Neural progenitor cell (in vitro differentiated cells): ENCODE measurements at regions not wholly inside any gene's neighbourhood (a gene's known extent, or its start where the extent isn't known, plus 50 kb on each side); places are given as distances from the start of the nearest gene placed in this dataset.

Experiments
- DNase-seq: peaks from one replicate; pipeline ENCODE4 v3.0.0-alpha.2; 2016; ENCODE audit warnings: low spot score
- H2AFZ ChIP-seq: fragments of 200-600 bp; sonication (generic); replicated peaks from 2 replicates; pipeline ENCODE4 v1.6.1; 2016; ENCODE audit warnings: antibody characterized with exemption
- H3F3A ChIP-seq: fragments of 200-600 bp; sonication (generic); 2 replicates; pipeline ENCODE4 v1.6.1; 2016; ENCODE audit warnings: antibody characterized with exemption, low read depth
- H3K27ac ChIP-seq: fragments of 200-600 bp; sonication (generic); 2 replicates; pipeline ENCODE4 v1.5.1; 2016; ENCODE audit warnings: mild to moderate bottlenecking
- H3K27me3 ChIP-seq: fragments of 200-600 bp; sonication (generic); 2 replicates; pipeline ENCODE4 v1.6.1; 2016; ENCODE audit warnings: mild to moderate bottlenecking, moderate library complexity
- H3K36me3 ChIP-seq: fragments of 200-600 bp; sonication (generic); 2 replicates; pipeline ENCODE4 v1.5.1; 2016
- H3K4me1 ChIP-seq: fragments of 200-600 bp; sonication (generic); 2 replicates; pipeline ENCODE4 v1.6.1; 2016; ENCODE audit warnings: mixed run types
- H3K4me2 ChIP-seq: fragments of 200-600 bp; sonication (generic); 2 replicates; pipeline ENCODE4 v1.6.1; 2016
- H3K4me3 ChIP-seq: fragments of 200-600 bp; sonication (generic); 2 replicates; pipeline ENCODE4 v1.5.1; 2016
- H3K79me2 ChIP-seq: fragments of 200-600 bp; sonication (generic); 2 replicates; pipeline ENCODE4 v1.6.1; 2016; ENCODE audit warnings: low read depth
- H3K9ac ChIP-seq: fragments of 200-600 bp; sonication (generic); 2 replicates; pipeline ENCODE4 v1.6.1; 2016
- H3K9me3 ChIP-seq: fragments of 200-600 bp; sonication (generic); 2 replicates; pipeline ENCODE4 v1.5.1; 2016; ENCODE audit warnings: low read depth
- H4K20me1 ChIP-seq: fragments of 200-600 bp; sonication (generic); 2 replicates; pipeline ENCODE4 v1.6.1; 2016; ENCODE audit warnings: low read depth
- H3K27ac Mint-ChIP-seq: 3 replicates; pipeline ENCODE4 v1.8.0; 2021; ENCODE audit warnings: mixed read lengths
- H3K27me3 Mint-ChIP-seq: 2 replicates; pipeline ENCODE4 v1.8.0; 2022; ENCODE audit warnings: low read depth, mild to moderate bottlenecking, inconsistent platforms, moderate library complexity, mixed read lengths; ENCODE audit not compliant: insufficient read depth
- H3K36me3 Mint-ChIP-seq: 3 replicates; pipeline ENCODE4 v1.8.0; 2021; ENCODE audit warnings: mixed read lengths
- H3K4me1 Mint-ChIP-seq: 3 replicates; pipeline ENCODE4 v1.8.0; 2021; ENCODE audit warnings: mixed read lengths
- H3K4me3 Mint-ChIP-seq: 3 replicates; pipeline ENCODE4 v1.8.0; 2021; ENCODE audit warnings: mild to moderate bottlenecking, moderate library complexity, mixed read lengths
- H3K9me3 Mint-ChIP-seq: 3 replicates; pipeline ENCODE4 v1.8.0; 2020; ENCODE audit warnings: mixed read lengths
- EZH2 ChIP-seq: fragments of 200-600 bp; sonication (generic); IDR thresholded peaks from 2 replicates; pipeline ENCODE4 v1.6.1; 2017; ENCODE audit warnings: antibody characterized with exemption, mild to moderate bottlenecking, moderate library complexity
- EZH2phosphoT487 ChIP-seq: fragments of 200-600 bp; sonication (generic); IDR thresholded peaks from 2 replicates; pipeline ENCODE4 v1.6.1; 2017; ENCODE audit warnings: antibody characterized with exemption
- TF ChIP-seq, protein P1 (sequence below): fragments of 200-600 bp; sonication (generic); IDR thresholded peaks from 2 replicates; pipeline ENCODE4 v1.5.1; 2017; ENCODE audit warnings: antibody characterized with exemption, mild to moderate bottlenecking

- H3K27me3 ChIP-seq = no peaks in the 10 kb centered on the region
- Mint-ChIP-seq H3K27me3 (no peaks in the 10 kb centered on the region), H3K9me3 (peaks cover 3% of the 10 kb centered on the region), H3K36me3 (no peaks in the 10 kb centered on the region), H3K4me1 (peaks cover 3% of the 10 kb centered on the region), H3K4me3 (no peak overlapping the region), H3K27ac (no peak overlapping the region)
- DNase-seq = no peak
- H3K9me3 ChIP-seq = no peaks in the 10 kb centered on the region
- TF ChIP-seq EZH2 = no peak
- no peak for TF ChIP-seq EZH2phosphoT487
- TF ChIP-seq, protein P1, sequence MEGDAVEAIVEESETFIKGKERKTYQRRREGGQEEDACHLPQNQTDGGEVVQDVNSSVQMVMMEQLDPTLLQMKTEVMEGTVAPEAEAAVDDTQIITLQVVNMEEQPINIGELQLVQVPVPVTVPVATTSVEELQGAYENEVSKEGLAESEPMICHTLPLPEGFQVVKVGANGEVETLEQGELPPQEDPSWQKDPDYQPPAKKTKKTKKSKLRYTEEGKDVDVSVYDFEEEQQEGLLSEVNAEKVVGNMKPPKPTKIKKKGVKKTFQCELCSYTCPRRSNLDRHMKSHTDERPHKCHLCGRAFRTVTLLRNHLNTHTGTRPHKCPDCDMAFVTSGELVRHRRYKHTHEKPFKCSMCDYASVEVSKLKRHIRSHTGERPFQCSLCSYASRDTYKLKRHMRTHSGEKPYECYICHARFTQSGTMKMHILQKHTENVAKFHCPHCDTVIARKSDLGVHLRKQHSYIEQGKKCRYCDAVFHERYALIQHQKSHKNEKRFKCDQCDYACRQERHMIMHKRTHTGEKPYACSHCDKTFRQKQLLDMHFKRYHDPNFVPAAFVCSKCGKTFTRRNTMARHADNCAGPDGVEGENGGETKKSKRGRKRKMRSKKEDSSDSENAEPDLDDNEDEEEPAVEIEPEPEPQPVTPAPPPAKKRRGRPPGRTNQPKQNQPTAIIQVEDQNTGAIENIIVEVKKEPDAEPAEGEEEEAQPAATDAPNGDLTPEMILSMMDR = no peak
- no peak overlapping the region for H2AFZ ChIP-seq
- H4K20me1 ChIP-seq = no peaks in the 10 kb centered on the region
- H3K9ac ChIP-seq = no peak overlapping the region
- H3K4me3 ChIP-seq = no peak overlapping the region
- H3K4me2 ChIP-seq = no peak overlapping the region
- H3K4me1 ChIP-seq = no peaks in the 10 kb centered on the region
- no peaks in the 10 kb centered on the region for H3K36me3 ChIP-seq
- H3F3A ChIP-seq = no peaks in the 10 kb centered on the region
- no peaks in the 10 kb centered on the region for H3K79me2 ChIP-seq
- H3K27ac ChIP-seq = no peak overlapping the region
These were observed 155.3 kb upstream of the FSCB start for GRCh38 chr14:44662250-44662891.

DNA sequence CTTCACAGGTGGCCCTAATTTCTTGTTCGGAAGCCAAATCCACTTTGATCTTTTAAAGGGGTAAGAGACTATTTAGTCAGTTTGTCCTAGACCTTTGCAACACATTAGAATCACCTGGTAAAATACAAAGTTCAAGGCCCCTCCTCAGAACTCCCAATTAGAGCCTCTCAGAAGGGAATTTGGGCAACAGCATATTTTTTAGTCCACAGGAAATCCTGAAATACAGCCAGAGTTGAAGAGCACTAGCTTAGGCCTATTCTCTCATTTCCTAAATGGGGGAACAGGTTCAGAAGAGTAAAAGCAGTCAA lies 151.3 kb upstream of the FSCB start:
- H2AFZ ChIP-seq = peak overlapping the region; percentile 9
- no peaks in the 10 kb centered on the region for H3K9me3 ChIP-seq
- H3K4me1 Mint-ChIP-seq = peaks cover 3% of the 10 kb centered on the region
- no peaks in the 10 kb centered on the region for H3K27me3 ChIP-seq
- H3K27me3 Mint-ChIP-seq = no peaks in the 10 kb centered on the region
- no peak overlapping the region for H3K4me2 ChIP-seq
- H3K27ac Mint-ChIP-seq = no peak overlapping the region
- no peaks in the 10 kb centered on the region for H3K36me3 Mint-ChIP-seq
- no peak for DNase-seq
- no peaks in the 10 kb centered on the region for H4K20me1 ChIP-seq
- no peaks in the 10 kb centered on the region for H3F3A ChIP-seq
- no peak for TF ChIP-seq EZH2phosphoT487
- TF ChIP-seq, protein P1 = no peak
- no peak for TF ChIP-seq EZH2
- no peaks in the 10 kb centered on the region for H3K79me2 ChIP-seq
- H3K9ac ChIP-seq = no peak overlapping the region
- H3K4me3 ChIP-seq = no peak overlapping the region
- H3K4me3 Mint-ChIP-seq = no peak overlapping the region
- H3K9me3 Mint-ChIP-seq = no peaks in the 10 kb centered on the region
- H3K4me1 ChIP-seq = no peaks in the 10 kb centered on the region
- no peak overlapping the region for H3K27ac ChIP-seq
- no peaks in the 10 kb centered on the region for H3K36me3 ChIP-seq

DNA sequence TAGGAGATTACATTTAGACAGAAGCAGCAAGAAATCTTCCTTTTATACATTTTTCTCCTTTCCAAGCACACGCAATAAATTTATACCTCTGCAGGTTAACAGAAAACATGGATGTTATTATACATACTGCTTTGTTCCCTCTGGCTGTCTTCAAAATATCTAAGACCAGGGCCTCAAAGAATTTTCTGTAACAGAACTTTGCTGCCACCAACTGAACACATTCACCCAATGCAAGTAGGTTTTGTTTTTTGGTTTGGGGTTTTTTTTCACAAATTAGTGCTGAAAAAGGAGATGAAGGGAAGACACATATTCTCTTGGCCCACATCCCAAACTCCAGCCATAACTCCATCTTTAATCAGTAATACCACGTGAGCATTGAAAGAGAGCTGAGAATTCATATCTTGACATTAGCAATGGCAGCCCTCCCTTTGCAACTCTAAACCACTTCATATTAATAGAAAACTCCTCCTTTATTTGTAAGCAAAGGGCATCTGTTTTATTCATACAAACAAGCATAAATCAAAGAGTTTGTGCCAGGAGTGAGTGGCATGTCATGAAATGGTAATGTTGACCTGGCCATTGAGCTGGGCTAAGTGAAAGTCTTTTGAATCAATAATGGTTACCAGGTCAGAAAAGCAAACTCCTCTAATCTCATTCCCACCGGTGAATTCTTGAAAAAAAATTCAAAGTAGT lies 150.8 kb upstream of the FSCB start:
- peaks cover 3% of the 10 kb centered on the region for H3K4me1 Mint-ChIP-seq
- no peaks in the 10 kb centered on the region for H3K36me3 ChIP-seq
- no peaks in the 10 kb centered on the region for H3K9me3 Mint-ChIP-seq
- no peak overlapping the region for H3K4me3 Mint-ChIP-seq
- H3F3A ChIP-seq = no peaks in the 10 kb centered on the region
- H3K27ac Mint-ChIP-seq = no peak overlapping the region
- H3K27me3 Mint-ChIP-seq = no peaks in the 10 kb centered on the region
- H3K36me3 Mint-ChIP-seq = no peaks in the 10 kb centered on the region
- no peaks in the 10 kb centered on the region for H3K79me2 ChIP-seq
- TF ChIP-seq, protein P1 = peak; percentile 68
- no peak for TF ChIP-seq EZH2phosphoT487
- no peak overlapping the region for H3K4me2 ChIP-seq
- no peak overlapping the region for H3K9ac ChIP-seq
- H3K4me3 ChIP-seq = no peak overlapping the region
- H3K27ac ChIP-seq = no peak overlapping the region
- no peaks in the 10 kb centered on the region for H3K27me3 ChIP-seq
- no peaks in the 10 kb centered on the region for H4K20me1 ChIP-seq
- no peaks in the 10 kb centered on the region for H3K9me3 ChIP-seq
- H2AFZ ChIP-seq = peak overlapping the region; percentile 9
- no peaks in the 10 kb centered on the region for H3K4me1 ChIP-seq
- DNase-seq = peak; percentile 55
